Mesendoderm (in vitro differentiated cells): ENCODE measurements at regions not wholly inside any gene's neighbourhood (a gene's known extent, or its start where the extent isn't known, plus 50 kb on each side); places are given as distances from the start of the nearest gene placed in this dataset. TPM values are rescaled to one million over a fixed set of nuclear protein-coding genes. Genes with fewer than 3 reads are reported as not detected.

ENCODE experiments used
- DNase-seq: peaks from one replicate; pipeline ENCODE4 v3.0.0; 2013
- H2AK5ac ChIP-seq: 2 replicates; pipeline ENCODE4 v1.6.1; 2013; ENCODE audit warnings: low read length, inconsistent platforms
- H2BK120ac ChIP-seq: 2 replicates; pipeline ENCODE4 v1.6.1; 2013; ENCODE audit warnings: low read depth, mild to moderate bottlenecking, low read length, moderate library complexity, mixed read lengths
- H2BK15ac ChIP-seq: replicated peaks from 2 replicates; pipeline ENCODE4 v1.6.1; 2013; ENCODE audit warnings: low read depth, mild to moderate bottlenecking, moderate library complexity
- H2BK5ac ChIP-seq: 2 replicates; pipeline ENCODE4 v1.6.1; 2013; ENCODE audit warnings: low read length, inconsistent platforms
- H3K18ac ChIP-seq: 2 replicates; pipeline ENCODE4 v1.6.1; 2013; ENCODE audit warnings: mild to moderate bottlenecking, low read length, mixed read lengths
- H3K23ac ChIP-seq: one replicate; pipeline ENCODE4 v1.6.1; 2013; ENCODE audit warnings: low read length
- H3K27ac ChIP-seq: 2 replicates; pipeline ENCODE4 v1.5.1; 2013; ENCODE audit warnings: low read depth, mild to moderate bottlenecking, inconsistent platforms, low read length, moderate library complexity
- H3K27me3 ChIP-seq: 2 replicates; pipeline ENCODE4 v1.6.1; 2013; ENCODE audit warnings: low read length, control low read depth, mild to moderate bottlenecking, inconsistent platforms; ENCODE audit not compliant: insufficient read depth, poor library complexity
- H3K36me3 ChIP-seq: 2 replicates; pipeline ENCODE4 v1.6.1; 2013; ENCODE audit warnings: low read length, inconsistent platforms; ENCODE audit not compliant: control insufficient read depth, insufficient read depth
- H3K4ac ChIP-seq: one replicate; pipeline ENCODE4 v1.6.1; 2013; ENCODE audit warnings: low read depth, mild to moderate bottlenecking, low read length, moderate library complexity
- H3K4me1 ChIP-seq: 2 replicates; pipeline ENCODE4 v1.6.1; 2013; ENCODE audit warnings: low read depth, low read length, inconsistent platforms; ENCODE audit not compliant: control insufficient read depth
- H3K4me2 ChIP-seq: 2 replicates; pipeline ENCODE4 v1.6.1; 2013; ENCODE audit warnings: low read length
- H3K4me3 ChIP-seq: 2 replicates; pipeline ENCODE4 v1.5.1; 2013; ENCODE audit warnings: mild to moderate bottlenecking, low read length
- H3K56ac ChIP-seq: one replicate; pipeline ENCODE4 v1.6.1; 2013; ENCODE audit warnings: low read length
- H3K79me1 ChIP-seq: 2 replicates; pipeline ENCODE4 v1.6.1; 2013; ENCODE audit warnings: low read length, inconsistent platforms
- H3K79me2 ChIP-seq: 2 replicates; pipeline ENCODE4 v1.6.1; 2013; ENCODE audit warnings: mild to moderate bottlenecking, low read length; ENCODE audit not compliant: control insufficient read depth, insufficient read depth
- H3K9ac ChIP-seq: 2 replicates; pipeline ENCODE4 v1.6.1; 2013; ENCODE audit warnings: low read length, inconsistent platforms
- H4K5ac ChIP-seq: one replicate; pipeline ENCODE4 v1.6.1; 2013; ENCODE audit warnings: low read length
- H4K8ac ChIP-seq: one replicate; pipeline ENCODE4 v1.6.1; 2013; ENCODE audit warnings: low read depth, mild to moderate bottlenecking, control low read depth, low read length, moderate library complexity
- WGBS: extraction: QIAGEN DNeasy Blood & Tissue Kit; methylation state at CpG from one replicate; pipeline ENCODE4 v1.1.7; 2013; ENCODE audit warnings: low lambda C conversion rate, missing lambda C conversion rate; ENCODE audit not compliant: insufficient coverage; ENCODE audit errors: extremely low coverage; 5-methylcytosine and 5-hydroxymethylcytosine counted together
- small RNA-seq: library from polyadenylated mRNA; stranded (forward); fragments of <200 nt; extraction: miRNeasy Mini kit (QIAGEN cat#:217004); gene quantifications from one replicate; pipeline ENCODE3, GENCODE V24; 2013; ENCODE audit not compliant: insufficient read depth

- Histone ChIP-seq H3K4me2 (no peak overlapping the region), H3K79me1 (no peaks in the 10 kb centered on the region), H4K5ac (no peak overlapping the region), H3K36me3 (no peaks in the 10 kb centered on the region), H3K27ac (no peak overlapping the region), H3K79me2 (no peaks in the 10 kb centered on the region), H3K23ac (no peak overlapping the region), H3K9ac (no peak overlapping the region), H3K4me3 (no peak overlapping the region), H2AK5ac (no peak overlapping the region), H3K4ac (no peak overlapping the region), H3K27me3 (no peaks in the 10 kb centered on the region), H2BK15ac (no peak overlapping the region), H3K56ac (no peak overlapping the region), H3K18ac (no peak overlapping the region), H2BK5ac (no peak overlapping the region), H4K8ac (no peak overlapping the region), H3K4me1 (no peaks in the 10 kb centered on the region), H2BK120ac (no peak overlapping the region)
- WGBS = no CpG with 5 or more reads among the region's 3 CpGs
- DNase-seq = no peak
These were observed 54.8 kb upstream of the CCDC68 start for GRCh38 chr18:55014095-55014494.

GRCh38 chr18:55013685-55014084 lies 54.4 kb upstream of the CCDC68 start:
- H2BK5ac ChIP-seq = no peak overlapping the region
- no peak for DNase-seq
- H3K79me1 ChIP-seq = no peaks in the 10 kb centered on the region
- H3K56ac ChIP-seq = no peak overlapping the region
- H2BK15ac ChIP-seq = no peak overlapping the region
- no peaks in the 10 kb centered on the region for H3K36me3 ChIP-seq
- H4K5ac ChIP-seq = no peak overlapping the region
- no peak overlapping the region for H3K23ac ChIP-seq
- no peak overlapping the region for H2AK5ac ChIP-seq
- no peak overlapping the region for H3K18ac ChIP-seq
- H3K79me2 ChIP-seq = no peaks in the 10 kb centered on the region
- H3K4ac ChIP-seq = no peak overlapping the region
- H2BK120ac ChIP-seq = no peak overlapping the region
- no peak overlapping the region for H3K4me3 ChIP-seq
- no peak overlapping the region for H3K9ac ChIP-seq
- no peak overlapping the region for H4K8ac ChIP-seq
- no peaks in the 10 kb centered on the region for H3K27me3 ChIP-seq
- no peak overlapping the region for H3K4me2 ChIP-seq
- no peaks in the 10 kb centered on the region for H3K4me1 ChIP-seq
- H3K27ac ChIP-seq = no peak overlapping the region

GRCh38 chr18:55013086-55013485 lies 53.8 kb upstream of the CCDC68 start:
- Histone ChIP-seq H3K36me3 (no peaks in the 10 kb centered on the region), H3K79me1 (no peaks in the 10 kb centered on the region), H3K27ac (no peak overlapping the region), H3K4me3 (no peak overlapping the region), H4K5ac (no peak overlapping the region), H3K4ac (no peak overlapping the region), H3K4me2 (no peak overlapping the region), H2AK5ac (no peak overlapping the region), H3K23ac (no peak overlapping the region), H4K8ac (no peak overlapping the region), H3K18ac (no peak overlapping the region), H3K9ac (no peak overlapping the region), H3K4me1 (no peaks in the 10 kb centered on the region), H2BK5ac (no peak overlapping the region), H2BK120ac (no peak overlapping the region), H3K27me3 (no peaks in the 10 kb centered on the region), H2BK15ac (no peak overlapping the region), H3K56ac (no peak overlapping the region), H3K79me2 (no peaks in the 10 kb centered on the region)
- WGBS = no CpG with 5 or more reads among the region's 3 CpGs
- no peak for DNase-seq

- no peak overlapping the region for H2BK15ac ChIP-seq
- no peaks in the 10 kb centered on the region for H3K79me2 ChIP-seq
- no peak for DNase-seq
- H3K36me3 ChIP-seq = no peaks in the 10 kb centered on the region
- no peak overlapping the region for H3K18ac ChIP-seq
- H3K9ac ChIP-seq = no peak overlapping the region
- no peak overlapping the region for H2BK5ac ChIP-seq
- no peak overlapping the region for H3K4me2 ChIP-seq
- no peaks in the 10 kb centered on the region for H3K4me1 ChIP-seq
- no peak overlapping the region for H2BK120ac ChIP-seq
- H3K4ac ChIP-seq = no peak overlapping the region
- H3K27ac ChIP-seq = no peak overlapping the region
- no peaks in the 10 kb centered on the region for H3K79me1 ChIP-seq
- no peak overlapping the region for H2AK5ac ChIP-seq
- no peak overlapping the region for H3K56ac ChIP-seq
- no peaks in the 10 kb centered on the region for H3K27me3 ChIP-seq
- WGBS = no CpG with 5 or more reads among the region's 7 CpGs
- no peak overlapping the region for H4K5ac ChIP-seq
- H4K8ac ChIP-seq = no peak overlapping the region
- H3K23ac ChIP-seq = no peak overlapping the region
- no peak overlapping the region for H3K4me3 ChIP-seq
These were observed 52.7 kb upstream of the CCDC68 start for GRCh38 chr18:55012008-55012407.

Small RNAs in the stretch of these regions (small RNA-seq; reads per million reads assigned to genes)
- not detected for gene RNA5SP459
